HEK293 (cell line): ENCODE measurements at regions not wholly inside any gene's neighbourhood (a gene's known extent, or its start where the extent isn't known, plus 50 kb on each side); places are given as distances from the start of the nearest gene placed in this dataset.

ENCODE experiments used
- CTCF ChIA-PET: fragments of 350-600 bp; formaldehyde crosslinking; extraction: SDS; loops from one replicate; lab custom pipeline; 2021; ENCODE audit warnings: antibody characterized with exemption; lab: Yijun Ruan, JAX
- POLR2A ChIA-PET: fragments of 300-600 bp; formaldehyde crosslinking; extraction: SDS; loops from one replicate; lab custom pipeline; 2020; ENCODE audit warnings: antibody characterized with exemption, inconsistent platforms; lab: Yijun Ruan, JAX
- H3K27ac ChIP-seq: fragments of 200-500 bp; sonication (Bioruptor generic); 2 replicates; pipeline ENCODE4 v1.5.1; 2014; ENCODE audit warnings: low read depth, low read length, control low read depth, inconsistent platforms; ENCODE audit errors: extremely low read depth
- H3K36me3 ChIP-seq, 2 experiments: fragments of 200-500 bp in 1 of 2; sonication (Bioruptor generic) in 1 of 2; 1 replicate in 1 of 2; 2 replicates in 1 of 2; pipeline ENCODE4 v1.5.1; 2014 to 2017; ENCODE audit warnings: inconsistent platforms in 2 of 2, low read length in 2 of 2; ENCODE audit not compliant: control insufficient read depth in 2 of 2, insufficient read depth in 1 of 2
- H3K4me1 ChIP-seq: fragments of 200-500 bp; sonication (Bioruptor generic); 2 replicates; pipeline ENCODE4 v1.5.1; 2014; ENCODE audit warnings: mild to moderate bottlenecking, low read length, inconsistent platforms; ENCODE audit not compliant: control insufficient read depth, insufficient read depth
- H3K4me3 ChIP-seq: 2 replicates; pipeline ENCODE4 v1.5.1; 2011; ENCODE audit warnings: low read depth, mild to moderate bottlenecking, control low read depth, low read length, moderate library complexity
- H3K9me3 ChIP-seq: fragments of 200-500 bp; sonication (Bioruptor generic); 2 replicates; pipeline ENCODE4 v1.5.1; 2014; ENCODE audit warnings: low read depth, low read length, inconsistent platforms; ENCODE audit not compliant: control insufficient read depth, insufficient read depth
- KLF7 ChIP-seq: fragments of 450-650 bp; formaldehyde crosslinking; IDR thresholded peaks from 2 replicates; pipeline ENCODE4 v1.5.1; 2016; ENCODE audit warnings: missing biosample characterization, missing genetic modification characterization, borderline replicate concordance
- ZFP69B ChIP-seq: fragments of 450-650 bp; formaldehyde crosslinking; IDR thresholded peaks from 2 replicates; pipeline ENCODE4 v1.5.1; 2016; ENCODE audit warnings: missing biosample characterization, missing genetic modification characterization
- ZNF121 ChIP-seq: fragments of 450-650 bp; formaldehyde crosslinking; IDR thresholded peaks from 2 replicates; pipeline ENCODE4 v1.5.1; 2016; ENCODE audit warnings: missing biosample characterization, missing genetic modification characterization
- ZNF302 ChIP-seq: fragments of 450-650 bp; formaldehyde crosslinking; IDR thresholded peaks from 2 replicates; pipeline ENCODE4 v1.5.1; 2016; ENCODE audit warnings: missing biosample characterization, missing genetic modification characterization, low read depth
- ZNF510 ChIP-seq: fragments of 450-650 bp; formaldehyde crosslinking; IDR thresholded peaks from 2 replicates; pipeline ENCODE4 v1.5.1; 2018; ENCODE audit warnings: mild to moderate bottlenecking, missing genetic modification characterization, missing biosample characterization; ENCODE audit not compliant: insufficient replicate concordance
- ZNF544 ChIP-seq: fragments of 450-650 bp; formaldehyde crosslinking; IDR thresholded peaks from 2 replicates; pipeline ENCODE4 v1.5.0; 2017; ENCODE audit warnings: missing biosample characterization, missing genetic modification characterization
- ZNF548 ChIP-seq: fragments of 450-650 bp; formaldehyde crosslinking; IDR thresholded peaks from 2 replicates; pipeline ENCODE4 v1.5.1; 2016; ENCODE audit warnings: missing biosample characterization, missing genetic modification characterization
- ZNF658 ChIP-seq: fragments of 450-650 bp; formaldehyde crosslinking; IDR thresholded peaks from 2 replicates; pipeline ENCODE4; 2016; ENCODE audit warnings: missing biosample characterization, missing genetic modification characterization
- ZNF664 ChIP-seq: fragments of 450-650 bp; formaldehyde crosslinking; IDR thresholded peaks from 2 replicates; pipeline ENCODE4 v1.5.1; 2016; ENCODE audit warnings: missing biosample characterization, missing genetic modification characterization
- ZNF792 ChIP-seq: fragments of 450-650 bp; formaldehyde crosslinking; IDR thresholded peaks from 2 replicates; pipeline ENCODE4 v1.5.1; 2016; ENCODE audit warnings: missing biosample characterization, missing genetic modification characterization
- TF ChIP-seq, protein P1 (sequence below): fragments of 450-650 bp; formaldehyde crosslinking; IDR thresholded peaks from 2 replicates; pipeline ENCODE4 v1.5.1; 2016; ENCODE audit warnings: missing biosample characterization, missing genetic modification characterization
- TF ChIP-seq, protein P2 (sequence below): fragments of 450-650 bp; formaldehyde crosslinking; IDR thresholded peaks from 2 replicates; pipeline ENCODE4 v1.5.1; 2016; ENCODE audit warnings: missing biosample characterization, missing genetic modification characterization
- TF ChIP-seq, protein P3 (sequence below): fragments of 450-650 bp; formaldehyde crosslinking; IDR thresholded peaks from 2 replicates; pipeline ENCODE4 v1.5.1; 2016; ENCODE audit warnings: missing biosample characterization, missing genetic modification characterization
- TF ChIP-seq, protein P4 (sequence below): fragments of 450-650 bp; formaldehyde crosslinking; IDR thresholded peaks from 2 replicates; pipeline ENCODE4 v1.5.1; 2016; ENCODE audit warnings: missing biosample characterization, missing genetic modification characterization
- TF ChIP-seq, protein P5 (sequence below): fragments of 450-650 bp; formaldehyde crosslinking; IDR thresholded peaks from 2 replicates; pipeline ENCODE4 v1.5.1; 2017; ENCODE audit warnings: missing biosample characterization, missing genetic modification characterization
- TF ChIP-seq, protein P6 (sequence below): fragments of 450-650 bp; formaldehyde crosslinking; IDR thresholded peaks from 2 replicates; pipeline ENCODE4 v1.5.1; 2017; ENCODE audit warnings: missing biosample characterization, missing genetic modification characterization

DNA sequence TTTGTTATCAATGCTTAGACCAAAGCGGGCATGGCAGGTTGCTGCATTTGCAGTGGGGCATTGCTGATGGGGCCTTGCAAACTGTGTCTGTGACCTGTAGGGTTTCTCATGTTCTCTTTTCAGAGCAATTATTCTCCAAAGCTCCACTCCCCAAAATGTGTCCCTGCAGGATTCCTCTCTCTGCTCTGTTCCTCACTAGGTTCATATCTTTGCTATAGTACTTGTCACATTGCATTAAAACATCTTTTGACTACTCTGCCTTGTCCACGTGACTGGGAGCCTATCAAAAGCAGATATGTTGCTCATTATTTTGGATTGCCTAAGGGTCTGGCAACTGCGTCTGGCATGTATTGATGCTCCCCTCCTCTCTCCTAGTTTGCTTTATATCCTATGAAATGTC, 177.7 kb upstream of the MID1 start (continued):
- TF ChIP-seq, protein P1, sequence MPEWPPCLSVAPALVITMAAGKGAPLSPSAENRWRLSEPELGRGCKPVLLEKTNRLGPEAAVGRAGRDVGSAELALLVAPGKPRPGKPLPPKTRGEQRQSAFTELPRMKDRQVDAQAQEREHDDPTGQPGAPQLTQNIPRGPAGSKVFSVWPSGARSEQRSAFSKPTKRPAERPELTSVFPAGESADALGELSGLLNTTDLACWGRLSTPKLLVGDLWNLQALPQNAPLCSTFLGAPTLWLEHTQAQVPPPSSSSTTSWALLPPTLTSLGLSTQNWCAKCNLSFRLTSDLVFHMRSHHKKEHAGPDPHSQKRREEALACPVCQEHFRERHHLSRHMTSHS: no peak
- TF ChIP-seq ZNF792 (tag by site-specific recombination) (no peak), ZNF302 (tag by site-specific recombination) (no peak), KLF7 (tag by site-specific recombination) (no peak)
- TF ChIP-seq, protein P2, sequence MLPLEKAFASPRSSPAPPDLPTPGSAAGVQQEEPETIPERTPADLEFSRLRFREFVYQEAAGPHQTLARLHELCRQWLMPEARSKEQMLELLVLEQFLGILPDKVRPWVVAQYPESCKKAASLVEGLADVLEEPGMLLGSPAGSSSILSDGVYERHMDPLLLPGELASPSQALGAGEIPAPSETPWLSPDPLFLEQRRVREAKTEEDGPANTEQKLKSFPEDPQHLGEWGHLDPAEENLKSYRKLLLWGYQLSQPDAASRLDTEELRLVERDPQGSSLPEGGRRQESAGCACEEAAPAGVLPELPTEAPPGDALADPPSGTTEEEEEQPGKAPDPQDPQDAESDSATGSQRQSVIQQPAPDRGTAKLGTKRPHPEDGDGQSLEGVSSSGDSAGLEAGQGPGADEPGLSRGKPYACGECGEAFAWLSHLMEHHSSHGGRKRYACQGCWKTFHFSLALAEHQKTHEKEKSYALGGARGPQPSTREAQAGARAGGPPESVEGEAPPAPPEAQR: no peak

DNA sequence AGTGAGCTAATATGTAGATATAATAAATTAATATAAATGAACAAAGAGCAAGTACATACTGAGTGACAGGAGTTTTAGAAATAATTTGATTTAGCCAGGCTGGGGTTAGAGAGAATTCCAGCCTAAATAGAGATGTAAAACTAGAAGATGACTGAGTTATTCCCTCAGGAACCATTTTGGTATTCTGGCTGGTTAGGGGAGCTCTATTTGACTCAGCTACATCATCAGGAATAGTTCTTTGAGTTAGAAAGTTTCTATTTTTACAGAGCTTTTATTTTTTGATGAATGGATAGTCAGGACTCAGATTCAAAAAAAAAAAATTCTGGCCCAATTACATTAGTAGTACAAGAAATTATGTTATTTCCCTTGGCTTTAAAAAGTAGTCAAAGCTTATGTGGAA, 180.4 kb upstream of the MID1 start:
- H3K9me3 ChIP-seq: no peaks in the 10 kb centered on the region; the same call in 1 of the 2 replicates
- CTCF ChIA-PET: no interaction called here
- POLR2A ChIA-PET: no interaction called here
- no peak overlapping the region for H3K4me3 ChIP-seq
- H3K36me3 ChIP-seq: no peaks in the 10 kb centered on the region
- H3K4me1 ChIP-seq: no peaks in the 10 kb centered on the region
- no peak overlapping the region for H3K27ac ChIP-seq
- TF ChIP-seq ZNF121 (tag by site-specific recombination) (no peak), ZNF658 (tag by site-specific recombination) (no peak), ZNF544 (no peak), ZNF510 (tag by site-specific recombination) (no peak), ZFP69B (tag by site-specific recombination) (no peak), ZNF548 (tag by site-specific recombination) (no peak), ZNF664 (tag by site-specific recombination) (no peak)
- TF ChIP-seq, protein P3, sequence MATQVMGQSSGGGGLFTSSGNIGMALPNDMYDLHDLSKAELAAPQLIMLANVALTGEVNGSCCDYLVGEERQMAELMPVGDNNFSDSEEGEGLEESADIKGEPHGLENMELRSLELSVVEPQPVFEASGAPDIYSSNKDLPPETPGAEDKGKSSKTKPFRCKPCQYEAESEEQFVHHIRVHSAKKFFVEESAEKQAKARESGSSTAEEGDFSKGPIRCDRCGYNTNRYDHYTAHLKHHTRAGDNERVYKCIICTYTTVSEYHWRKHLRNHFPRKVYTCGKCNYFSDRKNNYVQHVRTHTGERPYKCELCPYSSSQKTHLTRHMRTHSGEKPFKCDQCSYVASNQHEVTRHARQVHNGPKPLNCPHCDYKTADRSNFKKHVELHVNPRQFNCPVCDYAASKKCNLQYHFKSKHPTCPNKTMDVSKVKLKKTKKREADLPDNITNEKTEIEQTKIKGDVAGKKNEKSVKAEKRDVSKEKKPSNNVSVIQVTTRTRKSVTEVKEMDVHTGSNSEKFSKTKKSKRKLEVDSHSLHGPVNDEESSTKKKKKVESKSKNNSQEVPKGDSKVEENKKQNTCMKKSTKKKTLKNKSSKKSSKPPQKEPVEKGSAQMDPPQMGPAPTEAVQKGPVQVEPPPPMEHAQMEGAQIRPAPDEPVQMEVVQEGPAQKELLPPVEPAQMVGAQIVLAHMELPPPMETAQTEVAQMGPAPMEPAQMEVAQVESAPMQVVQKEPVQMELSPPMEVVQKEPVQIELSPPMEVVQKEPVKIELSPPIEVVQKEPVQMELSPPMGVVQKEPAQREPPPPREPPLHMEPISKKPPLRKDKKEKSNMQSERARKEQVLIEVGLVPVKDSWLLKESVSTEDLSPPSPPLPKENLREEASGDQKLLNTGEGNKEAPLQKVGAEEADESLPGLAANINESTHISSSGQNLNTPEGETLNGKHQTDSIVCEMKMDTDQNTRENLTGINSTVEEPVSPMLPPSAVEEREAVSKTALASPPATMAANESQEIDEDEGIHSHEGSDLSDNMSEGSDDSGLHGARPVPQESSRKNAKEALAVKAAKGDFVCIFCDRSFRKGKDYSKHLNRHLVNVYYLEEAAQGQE: no peak
- TF ChIP-seq, protein P4, sequence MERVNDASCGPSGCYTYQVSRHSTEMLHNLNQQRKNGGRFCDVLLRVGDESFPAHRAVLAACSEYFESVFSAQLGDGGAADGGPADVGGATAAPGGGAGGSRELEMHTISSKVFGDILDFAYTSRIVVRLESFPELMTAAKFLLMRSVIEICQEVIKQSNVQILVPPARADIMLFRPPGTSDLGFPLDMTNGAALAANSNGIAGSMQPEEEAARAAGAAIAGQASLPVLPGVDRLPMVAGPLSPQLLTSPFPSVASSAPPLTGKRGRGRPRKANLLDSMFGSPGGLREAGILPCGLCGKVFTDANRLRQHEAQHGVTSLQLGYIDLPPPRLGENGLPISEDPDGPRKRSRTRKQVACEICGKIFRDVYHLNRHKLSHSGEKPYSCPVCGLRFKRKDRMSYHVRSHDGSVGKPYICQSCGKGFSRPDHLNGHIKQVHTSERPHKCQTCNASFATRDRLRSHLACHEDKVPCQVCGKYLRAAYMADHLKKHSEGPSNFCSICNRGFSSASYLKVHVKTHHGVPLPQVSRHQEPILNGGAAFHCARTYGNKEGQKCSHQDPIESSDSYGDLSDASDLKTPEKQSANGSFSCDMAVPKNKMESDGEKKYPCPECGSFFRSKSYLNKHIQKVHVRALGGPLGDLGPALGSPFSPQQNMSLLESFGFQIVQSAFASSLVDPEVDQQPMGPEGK (tag by site-specific recombination): no peak
- TF ChIP-seq, protein P5, sequence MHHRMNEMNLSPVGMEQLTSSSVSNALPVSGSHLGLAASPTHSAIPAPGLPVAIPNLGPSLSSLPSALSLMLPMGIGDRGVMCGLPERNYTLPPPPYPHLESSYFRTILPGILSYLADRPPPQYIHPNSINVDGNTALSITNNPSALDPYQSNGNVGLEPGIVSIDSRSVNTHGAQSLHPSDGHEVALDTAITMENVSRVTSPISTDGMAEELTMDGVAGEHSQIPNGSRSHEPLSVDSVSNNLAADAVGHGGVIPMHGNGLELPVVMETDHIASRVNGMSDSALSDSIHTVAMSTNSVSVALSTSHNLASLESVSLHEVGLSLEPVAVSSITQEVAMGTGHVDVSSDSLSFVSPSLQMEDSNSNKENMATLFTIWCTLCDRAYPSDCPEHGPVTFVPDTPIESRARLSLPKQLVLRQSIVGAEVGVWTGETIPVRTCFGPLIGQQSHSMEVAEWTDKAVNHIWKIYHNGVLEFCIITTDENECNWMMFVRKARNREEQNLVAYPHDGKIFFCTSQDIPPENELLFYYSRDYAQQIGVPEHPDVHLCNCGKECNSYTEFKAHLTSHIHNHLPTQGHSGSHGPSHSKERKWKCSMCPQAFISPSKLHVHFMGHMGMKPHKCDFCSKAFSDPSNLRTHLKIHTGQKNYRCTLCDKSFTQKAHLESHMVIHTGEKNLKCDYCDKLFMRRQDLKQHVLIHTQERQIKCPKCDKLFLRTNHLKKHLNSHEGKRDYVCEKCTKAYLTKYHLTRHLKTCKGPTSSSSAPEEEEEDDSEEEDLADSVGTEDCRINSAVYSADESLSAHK: no peak
- TF ChIP-seq, protein P6, sequence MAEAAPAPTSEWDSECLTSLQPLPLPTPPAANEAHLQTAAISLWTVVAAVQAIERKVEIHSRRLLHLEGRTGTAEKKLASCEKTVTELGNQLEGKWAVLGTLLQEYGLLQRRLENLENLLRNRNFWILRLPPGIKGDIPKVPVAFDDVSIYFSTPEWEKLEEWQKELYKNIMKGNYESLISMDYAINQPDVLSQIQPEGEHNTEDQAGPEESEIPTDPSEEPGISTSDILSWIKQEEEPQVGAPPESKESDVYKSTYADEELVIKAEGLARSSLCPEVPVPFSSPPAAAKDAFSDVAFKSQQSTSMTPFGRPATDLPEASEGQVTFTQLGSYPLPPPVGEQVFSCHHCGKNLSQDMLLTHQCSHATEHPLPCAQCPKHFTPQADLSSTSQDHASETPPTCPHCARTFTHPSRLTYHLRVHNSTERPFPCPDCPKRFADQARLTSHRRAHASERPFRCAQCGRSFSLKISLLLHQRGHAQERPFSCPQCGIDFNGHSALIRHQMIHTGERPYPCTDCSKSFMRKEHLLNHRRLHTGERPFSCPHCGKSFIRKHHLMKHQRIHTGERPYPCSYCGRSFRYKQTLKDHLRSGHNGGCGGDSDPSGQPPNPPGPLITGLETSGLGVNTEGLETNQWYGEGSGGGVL: no peak
- TF ChIP-seq, all 188 proteins: peak for 0
